Neural crest cell (in vitro differentiated cells): ENCODE measurements at regions not wholly inside any gene's neighbourhood (a gene's known extent, or its start where the extent isn't known, plus 50 kb on each side); places are given as distances from the start of the nearest gene placed in this dataset.
"Not testable (repeated sequence)": the region's sequence is repeated elsewhere in the genome, so short reads cannot be mapped to it uniquely, and the experiment has no call there.

Source experiments
- DNase-seq: peaks from one replicate; pipeline ENCODE4 v3.0.0; 2021; ENCODE audit warnings: low read depth, mixed read lengths, low spot score
- H3K27ac Mint-ChIP-seq: one replicate; pipeline ENCODE4 v1.8.0; 2021; ENCODE audit warnings: mild to moderate bottlenecking, mixed read lengths; ENCODE audit not compliant: unreplicated experiment
- H3K27me3 Mint-ChIP-seq: 2 replicates; pipeline ENCODE4 v1.8.0; 2021; ENCODE audit warnings: low read depth, mild to moderate bottlenecking, mixed read lengths
- H3K36me3 Mint-ChIP-seq: 2 replicates; pipeline ENCODE4 v1.8.0; 2021; ENCODE audit warnings: low read depth, mild to moderate bottlenecking, mixed read lengths
- H3K4me1 Mint-ChIP-seq: 2 replicates; pipeline ENCODE4 v1.8.0; 2021; ENCODE audit warnings: mixed read lengths
- H3K4me3 Mint-ChIP-seq: one replicate; pipeline ENCODE4 v1.8.0; 2021; ENCODE audit warnings: mild to moderate bottlenecking, mixed read lengths
- H3K9me3 Mint-ChIP-seq: 2 replicates; pipeline ENCODE4 v1.8.0; 2021; ENCODE audit warnings: mixed read lengths
- CTCF ChIP-seq: fragments of 200-600 bp; sonication (generic); conservative IDR thresholded peaks from 2 replicates; pipeline ENCODE4 v1.5.0; 2021; ENCODE audit warnings: antibody characterized with exemption, mild to moderate bottlenecking

GRCh38 chr7:106345421-106346166 lies 60.8 kb upstream of the NAMPT start:
- Mint-ChIP-seq H3K9me3 (peaks cover 27% of the 10 kb centered on the region), H3K27ac (no peak overlapping the region), H3K36me3 (peaks cover 4% of the 10 kb centered on the region), H3K27me3 (no peaks in the 10 kb centered on the region), H3K4me3 (no peak overlapping the region), H3K4me1 (no peaks in the 10 kb centered on the region)
- DNase-seq, result no peak
- TF ChIP-seq CTCF, result no peak

GRCh38 chr7:106344861-106345260 lies 60.1 kb upstream of the NAMPT start:
- TF ChIP-seq CTCF, result no peak
- H3K4me1 Mint-ChIP-seq, result no peaks in the 10 kb centered on the region

GRCh38 chr7:106344211-106344610 lies 59.4 kb upstream of the NAMPT start:
- Mint-ChIP-seq H3K36me3 (peaks cover 4% of the 10 kb centered on the region), H3K4me3 (no peak overlapping the region), H3K4me1 (no peaks in the 10 kb centered on the region), H3K27ac (no peak overlapping the region), H3K9me3 (peaks cover 30% of the 10 kb centered on the region), H3K27me3 (no peaks in the 10 kb centered on the region)
- DNase-seq, result no peak
- no peak for TF ChIP-seq CTCF

More at GRCh38 chr7:106344861-106345260, 60.1 kb upstream of the NAMPT start:
- DNase-seq, result no peak
- Mint-ChIP-seq H3K9me3 (peaks cover 32% of the 10 kb centered on the region), H3K27ac (no peak overlapping the region), H3K36me3 (peaks cover 4% of the 10 kb centered on the region), H3K27me3 (no peaks in the 10 kb centered on the region), H3K4me3 (no peak overlapping the region)

- H3K27ac Mint-ChIP-seq, H3K4me3 Mint-ChIP-seq, DNase-seq, H3K4me1 Mint-ChIP-seq, H3K27me3 Mint-ChIP-seq, H3K36me3 Mint-ChIP-seq: not testable (repeated sequence)
- peaks cover 28% of the 10 kb centered on the region for H3K9me3 Mint-ChIP-seq
Measured at GRCh38 chr7:106342049-106342448, 57.3 kb upstream of the NAMPT start.

- not testable (repeated sequence) for H3K4me1 Mint-ChIP-seq, DNase-seq, H3K36me3 Mint-ChIP-seq, H3K27me3 Mint-ChIP-seq, H3K4me3 Mint-ChIP-seq, H3K27ac Mint-ChIP-seq
- H3K9me3 Mint-ChIP-seq, result peaks cover 30% of the 10 kb centered on the region
Measured at GRCh38 chr7:106340247-106340596, 55.4 kb upstream of the NAMPT start.

- H3K4me3 Mint-ChIP-seq, result no peak overlapping the region
- H3K4me1 Mint-ChIP-seq, result no peaks in the 10 kb centered on the region
- no peak for DNase-seq
- peaks cover 7% of the 10 kb centered on the region for H3K36me3 Mint-ChIP-seq
- no peak for TF ChIP-seq CTCF
- H3K27me3 Mint-ChIP-seq, result no peaks in the 10 kb centered on the region
- H3K27ac Mint-ChIP-seq, result no peak overlapping the region
- peaks cover 30% of the 10 kb centered on the region for H3K9me3 Mint-ChIP-seq
Measured at GRCh38 chr7:106339513-106340246, 54.9 kb upstream of the NAMPT start.
